ENCODE measurements at regions not wholly inside any gene's neighbourhood (a gene's known extent, or its start where the extent isn't known, plus 50 kb on each side); places are given as distances from the start of the nearest gene placed in this dataset.

GRCh38 chr11:92644595-92645445 lies 324.6 kb upstream of the MTNR1B start:
- Mint-ChIP-seq H3K27me3 (ENCODE audit: low read depth) (no peaks in the 10 kb centered on the region), H3K4me3 (no peak overlapping the region), H3K4me1 (ENCODE audit: low read depth) (no peaks in the 10 kb centered on the region), H3K9me3 (no peaks in the 10 kb centered on the region), H3K27ac (no peak overlapping the region), H3K36me3 (ENCODE audit: low read depth) (no peaks in the 10 kb centered on the region)

- H3K27ac Mint-ChIP-seq = no peak overlapping the region
- H3K27me3 Mint-ChIP-seq (ENCODE audit: low read depth) = no peaks in the 10 kb centered on the region
- no peak overlapping the region for H3K4me3 Mint-ChIP-seq
- H3K4me1 Mint-ChIP-seq (ENCODE audit: low read depth) = no peaks in the 10 kb centered on the region
- no peaks in the 10 kb centered on the region for H3K36me3 Mint-ChIP-seq (ENCODE audit: low read depth)
- H3K9me3 Mint-ChIP-seq = no peaks in the 10 kb centered on the region
Observed at GRCh38 chr11:92651159-92651558, 318.3 kb upstream of the MTNR1B start.

- H3K4me3 Mint-ChIP-seq = no peak overlapping the region
- no peaks in the 10 kb centered on the region for H3K36me3 Mint-ChIP-seq (ENCODE audit: low read depth)
- H3K27me3 Mint-ChIP-seq (ENCODE audit: low read depth) = no peaks in the 10 kb centered on the region
- no peaks in the 10 kb centered on the region for H3K9me3 Mint-ChIP-seq
- H3K4me1 Mint-ChIP-seq (ENCODE audit: low read depth) = no peaks in the 10 kb centered on the region
- no peak overlapping the region for H3K27ac Mint-ChIP-seq
Observed at GRCh38 chr11:92653454-92653853, 316.0 kb upstream of the MTNR1B start.

- no peaks in the 10 kb centered on the region for H3K27me3 Mint-ChIP-seq (ENCODE audit: low read depth)
Observed at GRCh38 chr11:92656783-92657182, 312.7 kb upstream of the MTNR1B start.

GRCh38 chr11:92657226-92657625 lies 312.2 kb upstream of the MTNR1B start:
- H3K4me1 Mint-ChIP-seq (ENCODE audit: low read depth) = no peaks in the 10 kb centered on the region
- no peaks in the 10 kb centered on the region for H3K27me3 Mint-ChIP-seq (ENCODE audit: low read depth)
- H3K27ac Mint-ChIP-seq = no peak overlapping the region
- no peak overlapping the region for H3K4me3 Mint-ChIP-seq
- peaks cover 4% of the 10 kb centered on the region for H3K9me3 Mint-ChIP-seq
- H3K36me3 Mint-ChIP-seq (ENCODE audit: low read depth) = no peaks in the 10 kb centered on the region

More at GRCh38 chr11:92656783-92657182, 312.7 kb upstream of the MTNR1B start:
- Mint-ChIP-seq H3K36me3 (ENCODE audit: low read depth) (no peaks in the 10 kb centered on the region), H3K9me3 (peaks cover 4% of the 10 kb centered on the region), H3K4me1 (ENCODE audit: low read depth) (no peaks in the 10 kb centered on the region), H3K4me3 (no peak overlapping the region), H3K27ac (no peak overlapping the region)

- H3K36me3 Mint-ChIP-seq (ENCODE audit: low read depth) = no peaks in the 10 kb centered on the region
- no peaks in the 10 kb centered on the region for H3K4me1 Mint-ChIP-seq (ENCODE audit: low read depth)
- peaks cover 4% of the 10 kb centered on the region for H3K9me3 Mint-ChIP-seq
- H3K4me3 Mint-ChIP-seq = no peak overlapping the region
- H3K27ac Mint-ChIP-seq = no peak overlapping the region
- H3K27me3 Mint-ChIP-seq (ENCODE audit: low read depth) = no peaks in the 10 kb centered on the region
Observed at GRCh38 chr11:92658733-92659132, 310.7 kb upstream of the MTNR1B start.

- no peak overlapping the region for H3K27ac Mint-ChIP-seq
- no peaks in the 10 kb centered on the region for H3K27me3 Mint-ChIP-seq (ENCODE audit: low read depth)
- H3K4me1 Mint-ChIP-seq (ENCODE audit: low read depth) = no peaks in the 10 kb centered on the region
- H3K36me3 Mint-ChIP-seq (ENCODE audit: low read depth) = no peaks in the 10 kb centered on the region
- H3K4me3 Mint-ChIP-seq = no peak overlapping the region
- peaks cover 4% of the 10 kb centered on the region for H3K9me3 Mint-ChIP-seq
Observed at GRCh38 chr11:92659793-92660192, 309.7 kb upstream of the MTNR1B start.

GRCh38 chr11:92662601-92663360 lies 306.7 kb upstream of the MTNR1B start:
- no peaks in the 10 kb centered on the region for H3K27me3 Mint-ChIP-seq (ENCODE audit: low read depth)
- H3K9me3 Mint-ChIP-seq = peaks cover 7% of the 10 kb centered on the region
- no peak overlapping the region for H3K4me3 Mint-ChIP-seq
- no peak overlapping the region for H3K27ac Mint-ChIP-seq
- no peaks in the 10 kb centered on the region for H3K4me1 Mint-ChIP-seq (ENCODE audit: low read depth)
- H3K36me3 Mint-ChIP-seq (ENCODE audit: low read depth) = no peaks in the 10 kb centered on the region

GRCh38 chr11:92663539-92663938 lies 305.9 kb upstream of the MTNR1B start:
- Mint-ChIP-seq H3K4me3 (no peak overlapping the region), H3K27ac (no peak overlapping the region), H3K4me1 (ENCODE audit: low read depth) (no peaks in the 10 kb centered on the region), H3K27me3 (ENCODE audit: low read depth) (no peaks in the 10 kb centered on the region), H3K36me3 (ENCODE audit: low read depth) (no peaks in the 10 kb centered on the region), H3K9me3 (peaks cover 7% of the 10 kb centered on the region)

GRCh38 chr11:92667486-92668152 lies 301.8 kb upstream of the MTNR1B start:
- Mint-ChIP-seq H3K36me3 (ENCODE audit: low read depth) (no peaks in the 10 kb centered on the region), H3K27ac (no peak overlapping the region), H3K4me1 (ENCODE audit: low read depth) (no peaks in the 10 kb centered on the region), H3K27me3 (ENCODE audit: low read depth) (no peaks in the 10 kb centered on the region), H3K9me3 (peaks cover 3% of the 10 kb centered on the region), H3K4me3 (no peak overlapping the region)

GRCh38 chr11:92670308-92670890 lies 299.1 kb upstream of the MTNR1B start:
- Mint-ChIP-seq H3K4me1 (ENCODE audit: low read depth) (no peaks in the 10 kb centered on the region), H3K27me3 (ENCODE audit: low read depth) (no peaks in the 10 kb centered on the region), H3K9me3 (peaks cover 3% of the 10 kb centered on the region), H3K27ac (no peak overlapping the region), H3K4me3 (no peak overlapping the region), H3K36me3 (ENCODE audit: low read depth) (no peaks in the 10 kb centered on the region)

- H3K27ac Mint-ChIP-seq = no peak overlapping the region
- H3K36me3 Mint-ChIP-seq (ENCODE audit: low read depth) = no peaks in the 10 kb centered on the region
- H3K27me3 Mint-ChIP-seq (ENCODE audit: low read depth) = no peaks in the 10 kb centered on the region
- H3K4me3 Mint-ChIP-seq = no peak overlapping the region
- peaks cover 3% of the 10 kb centered on the region for H3K9me3 Mint-ChIP-seq
- H3K4me1 Mint-ChIP-seq (ENCODE audit: low read depth) = no peaks in the 10 kb centered on the region
Observed at GRCh38 chr11:92671081-92671480, 298.4 kb upstream of the MTNR1B start.

GRCh38 chr11:92675303-92675702 lies 294.1 kb upstream of the MTNR1B start:
- Mint-ChIP-seq H3K9me3 (no peaks in the 10 kb centered on the region), H3K36me3 (ENCODE audit: low read depth) (no peaks in the 10 kb centered on the region), H3K4me1 (ENCODE audit: low read depth) (no peaks in the 10 kb centered on the region), H3K27ac (no peak overlapping the region), H3K4me3 (no peak overlapping the region), H3K27me3 (ENCODE audit: low read depth) (no peaks in the 10 kb centered on the region)

GRCh38 chr11:92675810-92676209 lies 293.6 kb upstream of the MTNR1B start:
- H3K9me3 Mint-ChIP-seq = no peaks in the 10 kb centered on the region
- H3K4me1 Mint-ChIP-seq (ENCODE audit: low read depth) = no peaks in the 10 kb centered on the region
- no peaks in the 10 kb centered on the region for H3K27me3 Mint-ChIP-seq (ENCODE audit: low read depth)
- H3K4me3 Mint-ChIP-seq = no peak overlapping the region
- H3K36me3 Mint-ChIP-seq (ENCODE audit: low read depth) = no peaks in the 10 kb centered on the region
- H3K27ac Mint-ChIP-seq = no peak overlapping the region
